ENCODE measurements at regions not wholly inside any gene's neighbourhood (a gene's known extent, or its start where the extent isn't known, plus 50 kb on each side); places are given as distances from the start of the nearest gene placed in this dataset.
"Not testable (repeated sequence)": the region's sequence is repeated elsewhere in the genome, so short reads cannot be mapped to it uniquely, and the experiment has no call there.

- TF ChIP-seq, protein P1, sequence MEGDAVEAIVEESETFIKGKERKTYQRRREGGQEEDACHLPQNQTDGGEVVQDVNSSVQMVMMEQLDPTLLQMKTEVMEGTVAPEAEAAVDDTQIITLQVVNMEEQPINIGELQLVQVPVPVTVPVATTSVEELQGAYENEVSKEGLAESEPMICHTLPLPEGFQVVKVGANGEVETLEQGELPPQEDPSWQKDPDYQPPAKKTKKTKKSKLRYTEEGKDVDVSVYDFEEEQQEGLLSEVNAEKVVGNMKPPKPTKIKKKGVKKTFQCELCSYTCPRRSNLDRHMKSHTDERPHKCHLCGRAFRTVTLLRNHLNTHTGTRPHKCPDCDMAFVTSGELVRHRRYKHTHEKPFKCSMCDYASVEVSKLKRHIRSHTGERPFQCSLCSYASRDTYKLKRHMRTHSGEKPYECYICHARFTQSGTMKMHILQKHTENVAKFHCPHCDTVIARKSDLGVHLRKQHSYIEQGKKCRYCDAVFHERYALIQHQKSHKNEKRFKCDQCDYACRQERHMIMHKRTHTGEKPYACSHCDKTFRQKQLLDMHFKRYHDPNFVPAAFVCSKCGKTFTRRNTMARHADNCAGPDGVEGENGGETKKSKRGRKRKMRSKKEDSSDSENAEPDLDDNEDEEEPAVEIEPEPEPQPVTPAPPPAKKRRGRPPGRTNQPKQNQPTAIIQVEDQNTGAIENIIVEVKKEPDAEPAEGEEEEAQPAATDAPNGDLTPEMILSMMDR (IDR thresholded peaks at IDR 0.05; ENCODE audit: extremely low read depth, low read depth, low read length): no peak
- H3K4me2 ChIP-seq (ENCODE audit: insufficient read depth, low read length): no peak overlapping the region
- H3K9me3 ChIP-seq (ENCODE audit: low read depth, low read length): no peaks in the 10 kb centered on the region
- no peak for DNase-seq (ENCODE audit: insufficient read length, low spot score, missing footprints)
- H3K79me2 ChIP-seq (ENCODE audit: insufficient read depth, low read length): no peaks in the 10 kb centered on the region
- H2AFZ ChIP-seq (ENCODE audit: low read length): no peak overlapping the region
- H3K4me1 ChIP-seq (ENCODE audit: insufficient read depth, low read length): no peaks in the 10 kb centered on the region
- H3K36me3 ChIP-seq (ENCODE audit: insufficient read depth, low read length): no peaks in the 10 kb centered on the region
- no peak overlapping the region for H3K4me3 ChIP-seq (ENCODE audit: insufficient read depth, low read length)
- H4K20me1 ChIP-seq (ENCODE audit: insufficient read depth, low read length): no peaks in the 10 kb centered on the region
- H3K27me3 ChIP-seq (ENCODE audit: insufficient read depth, low read length): no peaks in the 10 kb centered on the region
- H3K27ac ChIP-seq (ENCODE audit: low read depth, low read length): no peak overlapping the region
Measured at GRCh38 chr3:146371902-146372301, 97.5 kb downstream of the PLSCR2 start.

DNA sequence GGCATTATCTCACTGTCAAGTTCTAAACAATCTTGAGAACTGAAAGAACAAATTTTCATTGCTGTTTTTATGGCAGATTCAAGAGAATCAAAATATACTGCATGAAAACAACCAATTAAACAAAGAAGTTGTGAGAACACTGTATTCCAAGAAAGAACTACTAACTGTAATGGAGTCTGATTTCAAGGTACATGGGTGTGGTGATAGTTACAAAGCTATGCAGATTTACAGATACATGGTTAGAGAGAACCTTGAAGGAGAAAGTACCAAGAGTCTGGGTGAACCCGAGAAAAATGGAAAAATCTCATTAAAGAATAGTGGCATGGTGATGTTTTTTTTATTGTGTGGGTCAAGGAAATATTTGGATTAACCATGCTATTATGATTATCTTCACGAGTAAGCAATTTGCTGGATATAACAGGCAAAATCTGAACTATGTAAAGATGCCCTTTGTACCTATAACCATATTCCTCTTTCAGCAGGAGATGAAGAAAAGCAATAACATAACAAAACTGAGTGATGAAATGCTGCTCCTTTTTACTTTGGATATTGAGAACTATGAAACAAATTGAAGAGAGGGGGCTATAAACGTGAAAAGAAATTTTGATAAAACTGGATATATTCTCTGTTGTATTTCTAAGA, 100.4 kb downstream of the PLSCR2 start:
- Histone ChIP-seq H3K79me2 (ENCODE audit: insufficient read depth, low read length) (no peaks in the 10 kb centered on the region), H3K9me3 (ENCODE audit: low read depth, low read length) (no peaks in the 10 kb centered on the region), H3K36me3 (ENCODE audit: insufficient read depth, low read length) (no peaks in the 10 kb centered on the region), H4K20me1 (ENCODE audit: insufficient read depth, low read length) (no peaks in the 10 kb centered on the region), H3K4me3 (ENCODE audit: insufficient read depth, low read length) (no peak overlapping the region), H2AFZ (ENCODE audit: low read length) (no peak overlapping the region), H3K4me1 (ENCODE audit: insufficient read depth, low read length) (no peaks in the 10 kb centered on the region), H3K27me3 (ENCODE audit: insufficient read depth, low read length) (no peaks in the 10 kb centered on the region), H3K27ac (ENCODE audit: low read depth, low read length) (no peak overlapping the region), H3K4me2 (ENCODE audit: insufficient read depth, low read length) (no peak overlapping the region)
- TF ChIP-seq, protein P1 (IDR thresholded peaks at IDR 0.05; ENCODE audit: extremely low read depth, low read depth, low read length): no peak
- no peak for DNase-seq (ENCODE audit: insufficient read length, low spot score, missing footprints)

DNA sequence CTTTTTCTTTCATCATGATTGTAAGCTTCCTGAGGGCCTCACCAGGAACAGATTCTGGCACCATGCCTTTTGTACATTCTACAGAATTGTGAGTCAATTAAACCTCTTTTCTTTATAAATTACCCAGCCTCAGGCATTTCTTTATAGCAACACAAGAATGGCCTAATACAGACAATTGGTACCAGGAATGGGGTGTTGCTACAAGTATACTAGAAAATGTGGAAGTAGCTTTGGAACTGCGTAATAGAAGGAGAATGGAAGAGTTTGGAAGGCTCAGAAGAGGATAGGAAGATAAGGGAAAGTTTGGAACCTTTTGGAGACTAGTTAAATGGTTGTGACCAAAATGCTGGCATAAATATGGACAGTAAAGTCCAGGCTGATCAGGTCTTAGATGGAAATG, 108.9 kb upstream of the PLSCR4 start:
- H3K4me1 ChIP-seq (ENCODE audit: insufficient read depth, low read length): no peaks in the 10 kb centered on the region
- no peaks in the 10 kb centered on the region for H3K36me3 ChIP-seq (ENCODE audit: insufficient read depth, low read length)
- peaks cover 4% of the 10 kb centered on the region for H3K9me3 ChIP-seq (ENCODE audit: low read depth, low read length)
- TF ChIP-seq, protein P1 (IDR thresholded peaks at IDR 0.05; ENCODE audit: extremely low read depth, low read depth, low read length): no peak
- H3K27me3 ChIP-seq (ENCODE audit: insufficient read depth, low read length): no peaks in the 10 kb centered on the region
- H3K79me2 ChIP-seq (ENCODE audit: insufficient read depth, low read length): no peaks in the 10 kb centered on the region
- no peaks in the 10 kb centered on the region for H4K20me1 ChIP-seq (ENCODE audit: insufficient read depth, low read length)
- H3K4me3 ChIP-seq (ENCODE audit: insufficient read depth, low read length): no peak overlapping the region
- no peak overlapping the region for H3K27ac ChIP-seq (ENCODE audit: low read depth, low read length)
- no peak overlapping the region for H3K4me2 ChIP-seq (ENCODE audit: insufficient read depth, low read length)
- DNase-seq (ENCODE audit: insufficient read length, low spot score, missing footprints): peak; percentile 26
- H2AFZ ChIP-seq (ENCODE audit: low read length): no peak overlapping the region

- not testable (repeated sequence) for H3K4me2 ChIP-seq (ENCODE audit: insufficient read depth, low read length); DNase-seq (ENCODE audit: insufficient read length, low spot score, missing footprints); H2AFZ ChIP-seq (ENCODE audit: low read length); H3K27me3 ChIP-seq (ENCODE audit: insufficient read depth, low read length); H3K27ac ChIP-seq (ENCODE audit: low read depth, low read length); H3K79me2 ChIP-seq (ENCODE audit: insufficient read depth, low read length); H3K4me1 ChIP-seq (ENCODE audit: insufficient read depth, low read length); H4K20me1 ChIP-seq (ENCODE audit: insufficient read depth, low read length); H3K36me3 ChIP-seq (ENCODE audit: insufficient read depth, low read length); H3K9me3 ChIP-seq (ENCODE audit: low read depth, low read length); H3K4me3 ChIP-seq (ENCODE audit: insufficient read depth, low read length)
Measured at GRCh38 chr3:146354421-146354820, 103.5 kb upstream of the PLSCR4 start.
